Posterior cingulate gyrus (tissue), 11 donors: ENCODE measurements at regions not wholly inside any gene's neighbourhood (a gene's known extent, or its start where the extent isn't known, plus 50 kb on each side); places are given as distances from the start of the nearest gene placed in this dataset.

ENCODE experiments used
- DNase-seq, 10 donors: peaks; one replicate each; pipeline versions ENCODE4 v3.0.0 to v3.0.0-alpha.2; 2020 to 2021; ENCODE audit warnings: mixed read lengths in 3 of 10
- intact Hi-C: fragments of 100-400 bp; cut with DNase I; formaldehyde crosslinking; loops from one replicate; pipeline ENCODE4 v1.15.1; 2023

DNA sequence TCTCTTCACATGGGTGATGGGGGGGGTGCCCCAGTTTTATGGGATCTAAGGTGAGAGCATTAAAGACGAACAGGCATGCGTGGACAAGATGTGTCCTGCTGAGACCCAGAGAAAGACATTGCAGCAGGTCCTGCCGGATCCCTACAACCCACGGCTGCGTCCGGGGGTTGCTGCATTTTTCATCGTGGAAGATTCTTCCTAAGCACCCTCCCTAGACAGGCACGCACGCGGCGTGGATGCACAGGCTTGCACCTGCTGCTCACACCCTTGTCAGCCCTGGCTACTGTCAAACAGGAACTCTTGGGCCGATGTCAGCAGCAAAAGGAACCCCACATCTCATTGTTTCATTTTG is 280.6 kb upstream of the RTL1 start:
- DNase-seq: peak in 3 of 10 donors; percentile 31 to 55 (median 52)
- intact Hi-C loops: no loop called here

GRCh38 chr14:101184572-101184971 is 281.1 kb upstream of the RTL1 start:
- intact Hi-C loops: no loop called here
- no peak for DNase-seq

- intact Hi-C loops: no loop called here
- peak in 3 of 10 donors; percentile 49 to 54 (median 50) for DNase-seq
Measured at GRCh38 chr14:101185073-101185835, 281.7 kb upstream of the RTL1 start.

GRCh38 chr14:101185946-101186345 is 282.4 kb upstream of the RTL1 start:
- intact Hi-C loops: no loop called here
- no peak for DNase-seq

DNA sequence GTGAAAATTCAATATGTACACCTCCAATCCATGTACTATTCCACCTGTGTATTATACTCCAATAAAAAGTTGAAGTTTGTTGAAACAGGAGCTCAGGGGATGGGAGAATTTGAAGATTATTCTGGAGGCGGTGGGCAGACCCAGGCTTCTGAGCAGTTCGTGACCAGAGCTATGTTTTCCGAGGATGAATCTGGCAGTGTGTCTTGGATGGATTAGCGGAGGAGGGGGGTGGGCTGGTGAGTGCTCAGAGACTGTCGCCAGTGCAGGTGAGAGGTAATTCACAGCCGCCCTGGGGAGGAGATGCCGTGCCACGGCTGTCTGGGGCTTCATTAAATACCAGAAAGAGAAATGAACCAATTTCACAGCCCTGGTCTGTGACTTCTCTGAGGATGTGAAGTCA is 283.0 kb upstream of the RTL1 start:
- intact Hi-C loops: no loop called here

DNA sequence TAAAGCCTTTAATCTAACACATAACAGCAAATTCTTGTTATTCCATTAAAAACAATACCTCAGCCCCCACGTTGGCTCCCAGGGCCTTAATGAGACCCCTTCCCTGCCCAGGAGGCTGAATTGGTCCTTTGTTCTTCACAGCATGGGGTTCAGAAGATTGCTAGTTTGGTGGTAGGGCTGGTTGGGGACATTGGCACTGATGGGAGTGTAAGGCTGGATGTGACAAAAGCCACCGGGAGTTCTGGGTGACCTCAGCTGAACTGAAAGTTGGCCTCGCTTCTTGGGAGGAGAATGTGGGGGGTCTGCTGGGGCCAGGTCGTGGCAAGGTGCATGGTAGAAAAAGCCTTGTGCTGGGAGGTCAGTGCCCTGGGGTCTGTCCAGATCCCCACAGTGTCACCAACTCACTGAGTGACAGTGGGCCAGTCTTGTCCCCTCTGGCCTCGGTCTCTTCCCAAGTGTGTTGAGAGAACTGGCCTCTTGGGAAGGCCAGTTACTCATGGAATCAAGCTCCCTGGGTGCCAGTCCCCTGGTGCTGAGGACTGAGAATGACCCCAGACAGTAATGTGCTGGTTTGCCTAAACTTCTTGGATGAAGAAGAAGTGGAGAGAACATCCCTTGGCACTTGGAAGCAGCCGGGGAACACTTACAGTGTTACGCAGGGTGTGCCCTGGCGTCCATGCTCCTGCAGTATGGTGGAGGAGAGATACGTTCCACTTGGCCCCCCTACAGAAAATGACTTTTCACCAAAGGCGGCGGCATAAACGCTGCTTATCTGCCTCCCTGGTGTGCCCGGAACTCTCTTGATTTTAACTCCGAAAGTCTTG is 283.7 kb upstream of the RTL1 start:
- DNase-seq: peak in 3 of 10 donors; percentile 27 to 51 (median 39)
- intact Hi-C loops: no loop called here

More for the DNA sequence above, 283.0 kb upstream of the RTL1 start:
- peak in 2 of 10 donors; percentile 19 to 47 for DNase-seq

DNA sequence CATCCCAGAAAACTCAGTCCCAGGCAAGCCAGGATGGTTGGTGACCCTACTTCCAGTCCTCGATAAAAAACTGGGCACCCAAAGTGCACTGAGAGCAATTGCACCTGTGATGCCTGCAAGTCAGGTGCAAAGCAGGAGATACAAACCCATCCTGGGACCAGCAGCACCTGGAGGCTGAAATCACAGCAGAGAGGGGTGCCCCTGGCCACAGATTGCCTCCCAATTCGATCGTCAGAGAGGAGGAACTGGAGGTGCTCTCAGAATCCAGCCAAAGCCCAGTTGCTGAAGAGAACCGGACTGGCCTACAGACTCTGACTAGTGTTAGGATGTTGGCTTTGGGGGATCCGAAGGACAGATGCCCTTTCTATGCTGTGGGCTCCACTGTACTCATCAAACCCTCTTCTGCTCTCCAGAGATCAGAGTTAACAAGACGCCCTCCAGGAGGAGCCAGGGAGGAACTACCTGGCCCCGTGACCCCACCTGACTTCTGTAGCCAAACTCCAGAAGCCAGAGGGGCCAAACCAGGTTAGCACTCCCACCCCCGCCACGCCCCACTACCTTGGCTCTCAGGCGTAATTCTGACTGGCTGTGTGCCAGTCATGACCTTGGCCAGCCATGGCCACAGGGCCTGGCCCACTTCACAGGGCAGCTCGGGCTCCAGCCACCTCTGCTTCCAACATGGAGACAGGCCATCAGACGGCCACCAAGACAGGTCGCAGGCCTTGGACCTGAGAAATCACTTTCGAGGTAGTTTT is 284.5 kb upstream of the RTL1 start:
- intact Hi-C loops: no loop called here
- peak in 2 of 10 donors; percentile 39 to 52 for DNase-seq

- DNase-seq: peak in 2 of 10 donors; percentile 41 to 54
- intact Hi-C loops: no loop called here
Measured at GRCh38 chr14:101188571-101188915, 285.0 kb upstream of the RTL1 start.

- DNase-seq: no peak
- intact Hi-C loops: no loop called here
Measured at GRCh38 chr14:101189266-101189665, 285.7 kb upstream of the RTL1 start.

- DNase-seq: no peak
- intact Hi-C loops: no loop called here
Measured at GRCh38 chr14:101189962-101190560, 286.5 kb upstream of the RTL1 start.

DNA sequence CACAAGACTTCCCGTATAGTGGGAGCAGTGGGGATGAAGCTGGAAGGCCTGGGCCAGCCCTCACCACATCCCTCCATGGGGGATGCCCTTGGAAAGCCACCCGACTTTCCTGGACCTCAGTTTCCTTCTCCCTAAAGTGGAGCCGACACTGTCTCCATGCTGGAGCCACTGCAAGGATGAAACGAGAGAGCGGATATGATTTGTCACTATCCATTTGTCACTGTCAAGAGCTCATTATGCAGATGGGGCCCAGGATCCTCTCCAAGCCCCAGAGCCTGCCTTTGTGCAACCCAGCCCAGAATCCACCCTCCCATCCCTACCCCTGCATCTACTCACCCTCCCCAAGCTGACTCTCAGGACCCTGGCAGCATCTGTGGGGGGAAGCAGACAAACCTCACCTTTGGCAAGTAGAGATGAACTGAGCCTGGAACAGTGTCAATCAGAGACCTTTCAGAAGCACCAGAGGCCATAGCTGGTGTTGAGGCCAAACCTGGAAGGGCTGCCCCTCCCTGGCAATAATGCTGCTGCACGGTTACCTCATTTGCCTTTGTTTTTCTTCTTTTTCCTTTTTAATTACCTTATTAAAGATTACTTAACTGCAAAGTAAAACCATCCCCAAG is 287.7 kb upstream of the RTL1 start:
- DNase-seq: peak in 2 of 10 donors; percentile 31 to 36
- intact Hi-C loops: no loop called here

DNA sequence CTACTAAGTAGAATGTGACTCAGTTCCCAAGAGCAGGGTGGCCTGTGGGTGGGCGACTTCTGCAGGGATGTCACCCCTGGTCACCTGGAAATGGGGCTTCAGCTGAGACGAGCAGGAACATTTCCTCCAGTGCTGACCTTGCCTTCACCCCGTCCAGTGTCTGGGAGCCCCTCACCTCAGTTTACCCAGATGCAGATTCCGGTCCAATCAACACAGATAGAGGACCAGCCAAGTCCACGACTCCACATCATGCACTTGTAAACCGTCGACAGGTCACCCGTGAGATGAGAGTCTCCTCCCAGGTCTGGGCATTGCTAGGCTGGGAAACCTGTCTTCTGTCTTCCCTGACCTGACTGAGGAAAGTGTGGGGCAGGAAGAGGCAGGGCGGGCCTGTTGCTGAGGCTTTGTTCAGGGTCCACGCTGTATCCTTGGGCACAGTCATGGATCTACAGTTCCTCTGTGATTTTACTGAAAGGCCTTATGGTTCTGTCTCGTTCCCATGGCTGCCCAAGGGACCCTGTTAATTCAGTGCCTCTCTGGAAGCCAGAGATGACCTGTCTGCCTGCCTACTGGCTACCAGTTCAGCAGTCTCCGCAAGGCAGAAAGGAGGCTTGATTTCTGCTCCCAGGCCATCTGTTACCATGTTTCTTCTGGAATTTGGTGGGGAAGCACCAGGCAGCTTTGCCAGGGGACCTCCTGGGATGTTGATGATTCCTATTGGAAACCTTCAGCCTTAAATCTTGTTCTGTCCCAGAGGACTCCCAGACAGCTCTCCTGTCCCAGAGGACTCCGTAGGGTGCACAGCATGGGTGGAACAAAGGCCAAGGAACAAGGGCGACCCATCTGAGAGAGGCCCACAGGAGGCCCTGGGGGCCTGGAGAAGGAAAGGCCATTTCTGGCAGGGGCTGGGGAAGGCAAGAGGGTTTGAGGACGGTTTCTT is 288.5 kb upstream of the RTL1 start:
- DNase-seq: peak in 2 of 10 donors; percentile 49 to 59
- intact Hi-C loops: no loop called here

DNA sequence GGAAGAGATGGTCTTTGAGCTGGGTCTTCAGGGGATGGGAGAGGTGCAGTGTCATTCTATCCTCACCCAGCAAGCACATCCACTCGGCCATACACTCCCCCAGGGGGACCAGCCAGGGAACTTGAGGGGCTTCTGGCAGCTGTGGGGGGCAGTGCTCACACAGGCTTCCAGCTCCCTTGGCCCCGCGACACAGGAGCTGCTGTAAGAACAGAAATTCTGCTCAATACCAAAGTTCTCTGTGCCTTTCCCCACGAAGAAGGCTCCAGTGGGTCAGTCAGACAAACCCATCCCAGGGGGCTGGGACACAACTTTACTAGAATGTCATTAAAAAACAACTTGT is 289.1 kb upstream of the RTL1 start:
- no peak for DNase-seq

DNA sequence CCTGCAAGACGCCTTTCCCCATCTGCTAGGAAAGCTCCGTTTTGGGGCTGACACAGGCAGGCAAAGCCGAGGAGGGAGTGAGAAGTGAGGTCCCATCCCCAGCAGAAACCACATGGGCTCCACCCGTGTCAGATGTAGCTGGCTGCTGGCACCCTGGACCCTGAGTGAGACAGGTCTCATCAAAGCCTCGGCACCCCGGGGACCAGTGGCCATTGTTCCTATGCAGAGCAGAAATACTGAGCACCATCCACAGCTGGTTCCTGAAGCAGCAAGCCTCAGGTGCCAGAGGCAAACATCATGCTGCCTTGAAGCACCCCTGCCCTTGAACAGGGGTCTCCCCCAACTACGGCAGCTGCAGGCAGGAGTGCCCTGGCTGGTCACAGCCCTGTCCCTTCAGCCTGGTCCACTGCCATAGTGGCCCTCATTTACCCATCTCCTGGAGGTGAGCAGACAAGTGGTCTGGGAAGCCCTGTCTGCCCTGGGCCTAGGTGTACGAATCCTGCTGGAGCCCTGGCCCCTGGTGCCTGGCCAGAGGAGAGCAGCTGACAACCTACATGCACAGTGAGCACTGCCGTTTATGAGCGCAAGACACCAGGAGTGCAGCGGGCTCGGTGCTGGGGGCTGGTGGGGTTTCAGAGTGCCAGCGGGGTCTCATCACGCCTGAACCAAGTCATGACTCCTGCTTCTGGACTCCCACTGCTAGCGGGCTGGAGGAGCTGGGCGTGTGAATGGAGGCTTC is 289.8 kb upstream of the RTL1 start:
- DNase-seq: peak in 2 of 10 donors; percentile 81 to 85
- intact Hi-C loops: no loop called here

More for the DNA sequence above, 289.1 kb upstream of the RTL1 start:
- intact Hi-C loops: no loop called here

DNA sequence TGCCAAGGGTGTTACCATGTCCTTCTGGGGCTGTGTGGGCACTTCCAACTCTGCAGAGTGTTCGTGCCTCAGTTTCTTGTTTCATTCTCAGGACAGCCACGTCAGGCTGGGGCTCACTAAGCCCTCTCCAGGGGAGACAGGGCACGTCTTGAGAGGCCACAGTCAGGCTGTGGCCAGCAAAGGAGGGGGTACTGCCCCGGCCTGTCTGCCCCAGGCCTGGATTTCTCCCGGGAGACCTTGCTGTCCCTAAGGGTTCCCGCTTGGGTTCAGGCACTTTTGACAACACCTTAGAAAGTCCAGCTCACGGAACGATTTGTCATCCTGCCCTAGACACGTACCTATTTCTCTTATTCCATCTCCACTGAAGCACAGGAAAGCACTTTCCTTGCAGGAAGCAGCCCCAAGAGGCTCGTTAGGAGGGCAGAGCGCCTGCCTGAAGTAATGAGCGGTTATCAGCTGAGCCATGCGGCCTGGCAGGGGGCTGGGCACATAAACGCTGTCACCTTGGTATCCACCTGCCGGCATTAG is 290.4 kb upstream of the RTL1 start:
- DNase-seq: peak in 1 of 10 donors; percentile 71
- intact Hi-C loops: no loop called here

DNA sequence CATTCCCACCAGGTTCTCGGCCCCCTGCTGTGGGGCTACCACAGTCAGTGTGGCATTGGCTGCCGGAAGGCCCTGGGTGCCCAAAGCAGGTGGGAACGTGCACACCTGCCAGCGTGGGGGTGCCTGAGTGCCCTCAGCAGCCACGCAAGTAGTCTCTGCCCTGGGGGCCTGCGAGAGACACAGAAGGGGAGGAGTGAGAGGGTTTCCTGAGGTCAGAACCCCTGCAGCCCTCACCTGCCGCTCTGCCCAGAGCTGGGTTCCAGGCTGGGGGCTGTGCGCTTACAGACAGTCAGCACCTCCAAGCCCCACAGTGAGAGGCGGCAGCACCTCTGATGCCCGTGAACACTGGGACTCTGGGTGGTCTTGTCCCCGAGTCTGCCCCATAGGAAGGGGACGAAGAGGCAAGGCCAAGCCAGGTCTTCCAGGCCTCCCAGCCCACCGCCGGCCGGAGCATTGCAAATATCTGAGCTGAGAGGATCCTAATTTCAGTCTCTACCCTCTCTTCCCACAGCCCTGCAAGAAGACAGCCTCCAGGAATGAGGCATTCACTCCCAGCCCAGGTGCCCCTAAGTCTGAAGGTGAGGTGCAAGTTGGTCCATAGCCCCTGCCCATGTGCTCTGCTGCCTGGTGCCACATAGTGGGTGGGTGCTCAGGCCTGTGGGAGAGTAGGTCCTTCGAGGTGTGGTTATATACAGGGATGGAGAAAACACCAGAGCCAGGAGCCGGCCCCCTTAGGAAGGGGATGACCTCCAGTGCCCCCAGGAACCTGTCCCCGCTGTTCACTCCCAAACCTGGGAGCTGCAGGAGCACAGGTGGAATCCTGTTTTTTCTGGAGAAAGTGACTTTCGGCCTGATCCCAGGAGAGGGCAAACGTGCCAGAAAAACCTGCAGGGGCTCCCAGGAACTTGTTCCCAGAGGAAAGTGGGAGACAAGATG is 291.1 kb upstream of the RTL1 start:
- DNase-seq: peak in 1 of 10 donors; percentile 75
- intact Hi-C loops: no loop called here

- DNase-seq: peak in 1 of 10 donors; percentile 70
- intact Hi-C loops: no loop called here
Measured at GRCh38 chr14:101195309-101195901, 291.9 kb upstream of the RTL1 start.
